H9 (cell line): ENCODE measurements at regions not wholly inside any gene's neighbourhood (a gene's known extent, or its start where the extent isn't known, plus 50 kb on each side); places are given as distances from the start of the nearest gene placed in this dataset.

Source experiments
- DNase-seq: peaks from one replicate; pipeline ENCODE4 v3.0.0-alpha.2; 2017
- H2AFZ ChIP-seq: one replicate; pipeline ENCODE4 v1.6.1; 2013; ENCODE audit warnings: mild to moderate bottlenecking, low read length, control low read depth, moderate library complexity
- H2AK5ac ChIP-seq: 2 replicates; pipeline ENCODE4 v1.6.1; 2013; ENCODE audit warnings: low read length, control low read depth, mixed read lengths; ENCODE audit not compliant: insufficient read length
- H2BK120ac ChIP-seq: one replicate; pipeline ENCODE4 v1.6.1; 2013; ENCODE audit warnings: low read depth, mild to moderate bottlenecking, low read length, control low read depth, inconsistent platforms; ENCODE audit not compliant: poor library complexity, severe bottlenecking
- H2BK12ac ChIP-seq: 2 replicates; pipeline ENCODE4 v1.6.1; 2013; ENCODE audit warnings: low read length, control low read depth, mixed read lengths, low read depth; ENCODE audit not compliant: insufficient read length
- H2BK15ac ChIP-seq: 2 replicates; pipeline ENCODE4 v1.6.1; 2013; ENCODE audit warnings: low read depth, low read length, control low read depth
- H2BK20ac ChIP-seq: one replicate; pipeline ENCODE4 v1.6.1; 2013; ENCODE audit warnings: low read depth, mild to moderate bottlenecking, low read length, control low read depth, inconsistent platforms; ENCODE audit not compliant: poor library complexity, severe bottlenecking
- H2BK5ac ChIP-seq: 2 replicates; pipeline ENCODE4 v1.6.1; 2013; ENCODE audit warnings: low read length, control low read depth, mixed read lengths; ENCODE audit not compliant: insufficient read length
- H3K14ac ChIP-seq: 2 replicates; pipeline ENCODE4 v1.6.1; 2013; ENCODE audit warnings: low read length, control low read depth; ENCODE audit not compliant: insufficient read depth
- H3K18ac ChIP-seq: 2 replicates; pipeline ENCODE4 v1.6.1; 2013; ENCODE audit warnings: low read depth, mild to moderate bottlenecking, mixed read lengths, low read length, control low read depth; ENCODE audit not compliant: insufficient read length
- H3K23ac ChIP-seq: 2 replicates; pipeline ENCODE4 v1.6.1; 2013; ENCODE audit warnings: low read length, control low read depth, mixed read lengths, low read depth; ENCODE audit not compliant: insufficient read length
- H3K23me2 ChIP-seq: 2 replicates; pipeline ENCODE4 v1.6.1; 2013; ENCODE audit warnings: low read depth, mild to moderate bottlenecking, mixed read lengths, low read length, control low read depth; ENCODE audit not compliant: insufficient read length, poor library complexity, severe bottlenecking
- H3K27ac ChIP-seq: 2 replicates; pipeline ENCODE4 v1.5.1; 2013; ENCODE audit warnings: low read length, control low read depth, mixed read lengths, low read depth; ENCODE audit not compliant: insufficient read length
- H3K27me3 ChIP-seq: 2 replicates; pipeline ENCODE4 v1.6.1; 2013; ENCODE audit warnings: low read length, control low read depth, inconsistent platforms; ENCODE audit not compliant: insufficient read depth
- H3K4ac ChIP-seq: 2 replicates; pipeline ENCODE4 v1.6.1; 2013; ENCODE audit warnings: low read depth, mild to moderate bottlenecking, control low read depth, inconsistent platforms, low read length, moderate library complexity
- H3K4me1 ChIP-seq: 2 replicates; pipeline ENCODE4 v1.6.1; 2013; ENCODE audit warnings: low read length, control low read depth, inconsistent platforms; ENCODE audit not compliant: insufficient read depth
- H3K4me2 ChIP-seq: 2 replicates; pipeline ENCODE4 v1.6.1; 2013; ENCODE audit warnings: low read length, control low read depth, mixed read lengths; ENCODE audit not compliant: insufficient read length, insufficient read depth
- H3K56ac ChIP-seq: 2 replicates; pipeline ENCODE4 v1.6.1; 2013; ENCODE audit warnings: low read depth, mild to moderate bottlenecking, mixed read lengths, low read length, control low read depth; ENCODE audit not compliant: insufficient read length
- H3K79me1 ChIP-seq: 2 replicates; pipeline ENCODE4 v1.6.1; 2013; ENCODE audit warnings: low read depth, mild to moderate bottlenecking, moderate library complexity, low read length, control low read depth, inconsistent platforms; ENCODE audit not compliant: insufficient read depth, poor library complexity, severe bottlenecking
- H3K79me2 ChIP-seq: 2 replicates; pipeline ENCODE4 v1.6.1; 2013; ENCODE audit warnings: low read length, control low read depth, inconsistent platforms; ENCODE audit not compliant: insufficient read depth
- H3K9ac ChIP-seq: 2 replicates; pipeline ENCODE4 v1.6.1; 2013; ENCODE audit warnings: low read length, control low read depth, mixed read lengths; ENCODE audit not compliant: insufficient read length; ENCODE audit errors: extremely low read depth
- H3K9me3 ChIP-seq: one replicate; pipeline ENCODE4 v1.6.1; 2013; ENCODE audit warnings: low read depth, low read length, inconsistent platforms; ENCODE audit not compliant: control insufficient read depth
- H3T11ph ChIP-seq: one replicate; pipeline ENCODE4 v1.6.1; 2013; ENCODE audit warnings: mild to moderate bottlenecking, low read length, control low read depth, inconsistent platforms
- H4K20me1 ChIP-seq: one replicate; pipeline ENCODE4 v1.6.1; 2013; ENCODE audit not compliant: control insufficient read depth, insufficient read length, insufficient read depth
- H4K5ac ChIP-seq: 2 replicates; pipeline ENCODE4 v1.6.1; 2013; ENCODE audit warnings: low read depth, mild to moderate bottlenecking, mixed read lengths, low read length, control low read depth; ENCODE audit not compliant: insufficient read length
- H4K8ac ChIP-seq: replicated peaks from 2 replicates; pipeline ENCODE4 v1.6.1; 2013; ENCODE audit warnings: low read length, control low read depth, mixed read lengths, low read depth; ENCODE audit not compliant: insufficient read length
- H4K91ac ChIP-seq: 2 replicates; pipeline ENCODE4 v1.6.1; 2013; ENCODE audit warnings: low read depth, mild to moderate bottlenecking, moderate library complexity, mixed read lengths, low read length, control low read depth; ENCODE audit not compliant: insufficient read length
- H3K27ac Mint-ChIP-seq, 3 experiments: 2 replicates in 2 of 3; 3 replicates in 1 of 3; pipeline ENCODE4 v1.8.0; 2020 to 2021; ENCODE audit warnings: mixed read lengths in 3 of 3, mild to moderate bottlenecking in 1 of 3, moderate library complexity in 1 of 3
- H3K27me3 Mint-ChIP-seq: 2 replicates; pipeline ENCODE4 v1.8.0; 2021; ENCODE audit warnings: low read depth, mild to moderate bottlenecking, moderate library complexity, mixed read lengths
- H3K36me3 Mint-ChIP-seq, 3 experiments: 2 replicates in 2 of 3; 3 replicates in 1 of 3; pipeline ENCODE4 v1.8.0; 2020 to 2021; ENCODE audit warnings: low read depth in 3 of 3, mixed read lengths in 3 of 3; ENCODE audit not compliant: insufficient read depth in 1 of 3
- H3K4me1 Mint-ChIP-seq, 2 experiments: 2 replicates each; pipeline ENCODE4 v1.8.0; 2020; ENCODE audit warnings: mixed read lengths in 2 of 2
- H3K4me3 Mint-ChIP-seq, 2 experiments: 2 replicates in 1 of 2; 3 replicates in 1 of 2; pipeline ENCODE4 v1.8.0; 2020 to 2021; ENCODE audit warnings: mild to moderate bottlenecking in 2 of 2, mixed read lengths in 2 of 2, moderate library complexity in 1 of 2
- H3K9me3 Mint-ChIP-seq, 2 experiments: 2 replicates in 1 of 2; 3 replicates in 1 of 2; pipeline ENCODE4 v1.8.0; 2020; ENCODE audit warnings: mild to moderate bottlenecking in 2 of 2, mixed read lengths in 2 of 2, moderate library complexity in 1 of 2
- CTCF ChIP-seq: fragments of 200-600 bp; sonication (generic); conservative IDR thresholded peaks from 3 replicates; pipeline ENCODE4 v1.8.0; 2021; ENCODE audit warnings: antibody characterized with exemption, mild to moderate bottlenecking
- WGBS: extraction: QIAGEN DNeasy Blood & Tissue Kit; methylation state at CpG from one replicate; pipeline ENCODE4 v1.1.7; 2013; ENCODE audit warnings: missing lambda C conversion rate, low lambda C conversion rate, mixed read lengths; ENCODE audit not compliant: insufficient read length; ENCODE audit errors: extremely low coverage; 5-methylcytosine and 5-hydroxymethylcytosine counted together

GRCh38 chr13:85383291-85383690, 415.9 kb downstream of the SLITRK6 start:
- Mint-ChIP-seq H3K4me3 (no peak overlapping the region), H3K27ac (no peak overlapping the region), H3K27me3 (no peaks in the 10 kb centered on the region), H3K36me3 (0 out of 7 replicates have a peak, but pooled peaks cover 0 to 5% (median 0%) of the 10 kb centered on the region in 3 experiments), H3K9me3 (no peaks in the 10 kb centered on the region), H3K4me1 (no peaks in the 10 kb centered on the region)
- no peaks in the 10 kb centered on the region for H3K79me1 ChIP-seq
- no peak overlapping the region for H3K23ac ChIP-seq
- WGBS: no CpG with 5 or more reads among the region's 1 CpG
- no peak overlapping the region for H3K4ac ChIP-seq
- no peak overlapping the region for H2BK12ac ChIP-seq
- H4K91ac ChIP-seq: no peak overlapping the region
- H3K14ac ChIP-seq: no peak overlapping the region
- H2AFZ ChIP-seq: no peak overlapping the region
- no peaks in the 10 kb centered on the region for H4K20me1 ChIP-seq
- H3K79me2 ChIP-seq: no peaks in the 10 kb centered on the region
- H3K56ac ChIP-seq: no peak overlapping the region
- H2BK15ac ChIP-seq: no peak overlapping the region
- H2BK5ac ChIP-seq: no peak overlapping the region
- no peak overlapping the region for H2BK20ac ChIP-seq
- DNase-seq: no peak
- no peak overlapping the region for H3T11ph ChIP-seq
- no peak overlapping the region for H3K27ac ChIP-seq
- no peak overlapping the region for H2AK5ac ChIP-seq
- H4K5ac ChIP-seq: no peak overlapping the region
- H4K8ac ChIP-seq: no peak overlapping the region
- no peaks in the 10 kb centered on the region for H3K4me1 ChIP-seq
- H3K9ac ChIP-seq: no peak overlapping the region
- no peaks in the 10 kb centered on the region for H3K9me3 ChIP-seq
- H3K4me2 ChIP-seq: no peak overlapping the region
- H3K23me2 ChIP-seq: no peaks in the 10 kb centered on the region
- no peak overlapping the region for H2BK120ac ChIP-seq
- no peaks in the 10 kb centered on the region for H3K27me3 ChIP-seq
- no peak for TF ChIP-seq CTCF
- H3K18ac ChIP-seq: no peak overlapping the region
